ENCODE measurements at regions not wholly inside any gene's neighbourhood (a gene's known extent, or its start where the extent isn't known, plus 50 kb on each side); places are given as distances from the start of the nearest gene placed in this dataset.
"Not testable (repeated sequence)": the region's sequence is repeated elsewhere in the genome, so short reads cannot be mapped to it uniquely, and the experiment has no call there.

DNA sequence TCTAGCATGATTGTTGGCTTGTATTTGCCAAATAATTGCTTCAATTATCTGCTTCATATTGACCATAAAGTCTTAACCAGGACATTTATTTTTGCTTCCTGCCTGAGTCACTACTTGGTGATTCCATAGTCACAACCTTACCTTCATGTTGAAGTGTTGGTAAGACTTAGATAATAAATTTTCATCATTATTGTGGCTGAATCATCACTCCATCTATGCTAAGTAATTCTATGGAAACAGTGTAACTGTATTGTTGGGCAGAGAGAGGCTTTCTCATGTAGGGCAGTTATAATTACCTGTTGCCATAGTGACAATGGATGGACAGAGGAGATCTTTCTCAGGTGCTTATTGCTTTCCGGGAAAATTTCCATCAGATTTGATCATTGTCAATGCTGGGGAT lies 330.7 kb upstream of the LRRC3B start:
- no peak for DNase-seq

DNA sequence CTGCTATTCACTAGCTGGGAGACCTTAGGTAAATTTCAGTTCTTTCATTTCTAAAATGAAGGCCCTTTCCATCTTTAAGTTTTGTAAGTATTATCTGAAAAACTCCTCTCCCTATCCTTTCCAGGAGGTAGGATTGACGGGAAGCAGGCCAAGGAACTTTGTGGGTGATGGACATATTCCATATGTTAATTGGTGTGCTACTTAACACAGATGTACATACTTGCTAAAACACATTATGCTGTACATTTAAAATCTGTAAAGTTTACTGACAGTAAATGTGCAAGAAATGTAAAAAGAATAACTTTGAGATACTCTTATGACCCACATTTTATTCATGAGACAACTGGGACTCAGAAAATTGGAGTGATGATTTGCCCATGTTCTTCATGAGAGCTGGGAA lies 329.8 kb upstream of the LRRC3B start:
- DNase-seq, result no peak

DNA sequence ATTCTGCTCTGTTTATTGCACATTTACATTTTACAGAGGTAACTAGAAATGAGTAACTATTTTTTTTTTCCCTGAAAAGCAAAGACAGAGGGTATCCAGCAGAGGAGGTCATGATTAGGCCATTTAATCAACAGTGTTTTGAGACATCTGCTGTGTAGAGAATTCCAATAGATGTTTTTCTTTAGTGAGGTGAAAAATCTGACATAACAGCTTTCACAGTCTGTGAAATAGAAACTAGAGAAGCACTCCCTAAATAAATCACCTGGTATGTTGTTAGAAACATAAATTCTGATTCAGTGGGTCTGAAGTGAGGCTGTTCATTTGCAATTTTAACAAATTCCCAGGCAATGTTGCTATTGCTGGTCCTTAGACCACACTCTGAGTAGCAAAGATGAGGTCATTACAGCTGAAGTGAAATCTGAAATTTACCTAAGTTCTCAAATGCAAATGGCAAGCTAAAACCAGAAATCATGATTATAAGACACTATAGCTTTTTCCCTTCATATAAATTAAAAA lies 329.2 kb upstream of the LRRC3B start:
- DNase-seq, result no peak

DNA sequence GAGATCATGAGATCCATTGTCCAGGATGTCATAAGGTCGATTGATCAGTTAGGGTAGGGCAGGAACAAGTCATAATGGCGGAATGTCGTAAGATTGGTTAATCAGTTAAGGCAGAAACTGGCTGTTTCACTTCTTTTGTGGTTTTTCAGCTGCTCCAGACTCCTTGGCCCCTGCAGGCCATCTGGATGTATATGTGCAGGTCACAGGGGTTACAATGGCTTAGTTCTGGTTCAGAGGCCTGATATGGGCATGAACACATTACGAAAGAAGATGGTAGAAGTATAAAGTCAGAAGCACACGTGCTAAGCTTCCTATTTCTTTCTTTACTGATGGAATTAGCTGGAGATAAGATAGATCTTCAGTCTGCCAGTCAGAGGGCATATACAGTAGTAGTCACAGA lies 315.4 kb upstream of the LRRC3B start:
- no peak for DNase-seq

DNA sequence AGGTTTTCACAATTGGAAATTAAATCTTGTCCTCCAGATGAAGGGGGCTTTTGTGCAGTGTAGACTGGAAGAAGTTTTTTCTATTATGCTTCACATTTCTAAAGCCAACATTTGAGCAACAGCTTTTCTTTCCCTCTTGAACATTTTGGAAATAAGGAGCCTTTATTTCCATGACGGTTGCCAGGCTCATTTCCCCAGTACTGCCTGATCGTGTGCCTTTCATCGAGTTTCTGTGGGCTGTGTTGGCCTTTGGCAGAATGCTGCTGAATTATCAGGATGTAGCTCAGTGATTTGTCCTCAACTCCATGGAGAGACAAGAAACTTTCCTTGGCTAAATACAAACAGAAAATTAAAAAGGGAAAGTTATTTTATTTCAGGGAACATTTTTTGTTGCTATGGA lies 314.8 kb upstream of the LRRC3B start:
- DNase-seq, result no peak

DNA sequence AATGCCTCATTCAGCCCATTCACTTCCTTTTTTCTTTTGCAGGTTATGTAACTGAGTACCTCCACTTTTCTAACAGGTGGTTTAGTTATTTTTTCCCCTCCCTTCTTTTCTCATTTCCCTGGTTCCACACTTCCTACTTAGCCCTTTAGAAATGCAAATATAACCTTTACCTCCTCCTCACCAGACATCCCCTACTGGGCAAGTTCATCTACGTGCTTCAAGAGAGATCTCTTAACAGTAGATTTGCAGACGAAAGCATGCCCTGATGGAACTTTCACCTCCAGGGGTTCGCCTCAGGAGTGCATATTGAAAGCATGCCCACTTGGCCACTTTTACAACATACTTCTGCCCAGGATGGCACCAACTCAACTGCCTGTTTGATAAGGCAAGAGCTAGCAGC lies 314.1 kb upstream of the LRRC3B start:
- no peak for DNase-seq

DNA sequence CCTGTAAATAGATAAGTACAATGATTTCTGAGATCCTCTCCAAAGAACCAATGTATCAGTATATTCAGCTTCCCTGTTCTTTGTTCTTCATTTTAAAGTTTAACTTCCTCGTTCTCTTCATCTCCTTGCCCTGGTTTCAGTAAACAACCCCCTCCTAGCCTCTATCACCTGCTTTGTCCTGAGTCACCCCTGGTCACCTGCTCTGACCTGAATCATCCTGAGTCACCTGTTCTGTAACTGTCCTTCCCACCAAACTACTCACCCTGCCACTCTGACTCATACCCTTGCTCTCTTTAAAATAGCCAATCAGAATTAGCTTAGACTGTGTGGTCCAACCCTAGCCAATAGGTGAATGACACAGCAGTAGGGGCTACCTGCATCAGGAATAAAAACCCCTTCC lies 313.0 kb upstream of the LRRC3B start:
- not testable (repeated sequence) for DNase-seq

DNA sequence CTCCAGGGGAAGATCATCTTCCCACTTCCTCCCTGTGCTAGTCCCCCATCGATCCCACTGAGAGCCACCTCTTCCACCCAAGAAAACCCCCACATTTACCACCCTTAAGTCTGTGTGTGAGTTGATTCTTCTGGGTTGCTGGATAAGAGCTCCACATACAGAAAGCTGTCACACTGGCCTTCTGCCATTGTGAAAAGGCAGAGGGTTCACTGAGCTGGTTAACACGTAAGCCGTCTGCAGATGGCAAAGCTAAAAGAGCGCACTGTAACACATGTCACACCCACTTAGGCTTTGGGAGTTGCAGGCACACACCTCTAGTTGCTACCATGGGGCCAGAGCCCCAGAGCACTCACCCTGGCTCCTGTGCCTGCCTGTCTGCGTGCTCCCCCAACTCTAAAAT lies 309.8 kb upstream of the LRRC3B start:
- DNase-seq, result no peak

DNA sequence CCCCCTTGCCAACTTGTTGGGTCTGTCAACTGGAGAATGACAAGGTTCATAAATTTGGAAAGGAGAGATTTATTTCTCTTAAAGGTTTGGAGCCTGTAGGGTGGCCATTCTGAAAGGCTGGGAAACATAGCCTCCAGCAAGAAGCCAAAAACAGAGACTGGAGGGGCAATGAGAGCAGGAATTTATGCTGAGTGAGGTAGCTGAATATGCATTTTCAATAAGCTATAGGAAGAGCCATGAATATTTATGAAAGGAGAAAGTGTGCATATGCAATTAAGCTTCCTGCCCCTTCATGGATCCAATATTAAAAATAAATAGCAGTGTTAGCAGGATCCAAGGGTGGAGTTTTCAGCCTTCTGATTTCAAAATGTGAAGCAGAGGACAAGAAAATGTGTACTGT lies 306.1 kb upstream of the LRRC3B start:
- DNase-seq, result no peak

DNA sequence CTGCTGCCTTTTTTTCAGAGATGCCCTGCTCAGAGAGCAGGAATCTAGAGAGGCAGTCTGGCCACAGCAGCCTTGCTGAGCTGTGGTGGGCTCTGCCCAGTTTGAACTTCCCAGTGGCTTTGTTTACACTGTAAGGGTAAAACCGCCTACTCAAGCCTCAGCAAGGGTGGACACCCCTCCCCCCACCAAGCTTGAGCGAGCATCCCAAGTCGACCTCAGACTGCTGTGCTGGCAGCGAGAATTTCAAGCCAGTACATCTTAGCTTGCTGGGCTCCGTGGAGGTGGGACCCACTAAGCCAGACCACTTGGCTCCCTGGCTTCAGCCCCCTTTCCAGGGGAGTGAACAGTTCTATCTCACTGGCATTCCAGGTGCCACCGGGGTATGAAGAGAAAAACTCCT lies 298.8 kb upstream of the LRRC3B start:
- DNase-seq, result not testable (repeated sequence)

DNA sequence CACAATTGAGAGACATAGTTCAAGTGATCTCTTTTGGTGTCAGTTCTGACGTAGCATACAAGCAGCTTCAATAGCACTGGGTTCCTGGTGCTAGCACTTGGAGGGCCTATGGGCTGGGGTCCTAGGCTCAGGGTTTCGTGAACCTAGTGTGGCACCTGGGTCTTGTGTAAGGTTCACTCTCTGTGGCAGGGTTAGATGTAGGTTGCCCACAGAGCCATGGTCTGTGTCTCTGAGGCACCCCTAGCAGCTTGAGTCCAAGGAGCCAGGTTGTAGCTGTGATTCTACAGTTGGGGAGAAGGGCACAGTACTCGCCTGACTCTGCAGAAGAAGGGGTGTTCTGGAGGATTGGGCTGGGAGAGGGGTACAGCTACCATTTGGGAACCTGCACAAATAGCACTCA lies 282.6 kb upstream of the LRRC3B start:
- DNase-seq, result no peak

DNA sequence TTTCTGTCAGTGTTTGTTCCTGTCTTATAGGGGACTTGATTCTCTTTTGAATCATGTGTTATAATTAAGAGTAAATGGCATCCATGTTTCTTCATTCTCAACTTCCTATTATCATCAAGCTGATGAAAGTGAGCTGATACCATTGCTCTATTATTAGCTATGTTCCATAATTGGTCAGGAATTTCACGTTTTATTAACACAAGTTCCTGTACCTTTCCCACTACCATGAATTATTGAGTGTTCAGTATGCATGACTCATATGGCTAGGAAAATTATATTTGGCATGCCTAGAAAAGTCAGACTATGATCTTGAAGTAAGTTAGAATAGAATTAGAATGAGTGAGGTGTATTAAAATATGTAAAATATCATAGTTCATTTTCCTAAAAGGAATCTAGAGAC lies 278.9 kb upstream of the LRRC3B start:
- DNase-seq, result no peak

DNA sequence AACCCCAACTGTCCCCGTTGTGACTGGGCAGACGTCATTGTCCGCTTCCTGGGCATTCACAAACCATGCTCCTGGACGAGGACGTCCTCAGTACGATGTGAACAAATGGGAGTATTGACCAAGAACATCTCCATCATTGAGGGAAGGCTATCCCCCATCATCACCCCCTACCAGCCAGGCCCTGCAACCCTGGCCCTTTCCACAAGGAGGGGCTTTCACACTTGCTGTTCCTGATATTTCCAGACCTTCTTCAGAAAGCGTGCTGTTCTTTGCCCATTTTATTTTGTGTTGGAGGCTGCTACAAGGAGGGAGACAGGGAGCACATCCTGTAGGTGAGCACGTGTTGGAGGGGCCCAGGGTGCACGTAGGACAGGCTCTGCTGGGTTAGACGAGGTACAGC lies 277.0 kb upstream of the LRRC3B start:
- no peak for DNase-seq

DNA sequence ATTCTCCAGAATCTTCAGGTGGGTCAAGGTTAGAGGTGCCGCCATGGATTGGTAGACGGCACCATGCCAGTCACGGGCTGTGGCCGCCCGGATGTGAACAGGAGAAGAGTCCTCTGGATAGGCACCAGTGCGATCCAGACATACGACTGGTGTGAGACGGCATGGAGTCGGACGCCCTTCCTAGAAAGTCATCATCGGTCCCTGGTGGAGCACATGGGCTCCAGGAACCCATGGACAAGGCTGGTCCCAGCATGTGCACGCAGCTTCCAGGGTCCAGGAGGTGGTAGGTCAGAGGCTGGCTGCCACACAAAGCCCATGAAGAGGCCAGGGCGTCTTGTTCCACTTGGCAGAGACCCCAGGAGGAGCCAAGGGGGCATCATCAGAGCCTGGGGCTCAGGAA lies 276.1 kb upstream of the LRRC3B start:
- no peak for DNase-seq

DNA sequence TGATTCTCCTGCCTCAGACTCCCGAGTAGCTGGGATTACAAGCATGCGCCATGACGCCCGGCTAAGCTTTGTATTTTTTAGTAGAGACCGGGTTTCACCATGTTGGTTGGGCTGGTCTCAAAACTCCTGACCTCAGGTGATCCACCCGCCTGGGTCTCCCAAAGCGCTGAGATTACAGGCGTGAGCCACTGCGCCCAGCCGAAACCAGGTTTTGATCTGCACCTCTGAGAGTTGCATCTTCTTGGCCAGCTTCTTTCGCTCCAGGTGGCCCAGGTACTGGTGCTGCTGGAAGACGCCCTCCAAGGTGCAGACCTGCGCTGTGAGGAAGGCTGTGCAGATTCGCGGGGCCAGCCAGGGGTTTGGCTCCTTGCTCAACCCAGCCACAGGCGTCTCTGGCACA lies 275.4 kb upstream of the LRRC3B start:
- DNase-seq, result no peak

DNA sequence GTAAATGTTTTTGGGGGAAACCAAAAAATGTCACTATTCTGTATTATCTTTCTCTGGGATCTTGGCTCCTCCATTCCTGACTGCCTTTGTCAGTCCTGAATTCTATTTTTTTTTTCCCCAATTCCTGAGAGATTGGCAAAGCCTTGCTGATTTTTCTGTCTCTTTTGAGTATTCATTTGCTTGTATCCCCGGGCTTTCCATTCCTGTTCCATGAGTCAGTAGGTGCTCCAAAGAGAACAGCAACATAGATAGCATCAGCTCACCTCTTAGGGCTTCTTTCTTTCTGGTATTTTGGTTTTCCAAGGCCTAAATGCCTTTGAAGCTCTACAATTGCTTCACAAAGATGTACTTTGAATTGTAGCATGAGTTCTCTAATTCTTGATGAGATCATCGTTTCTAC lies 271.7 kb upstream of the LRRC3B start:
- no peak for DNase-seq

DNA sequence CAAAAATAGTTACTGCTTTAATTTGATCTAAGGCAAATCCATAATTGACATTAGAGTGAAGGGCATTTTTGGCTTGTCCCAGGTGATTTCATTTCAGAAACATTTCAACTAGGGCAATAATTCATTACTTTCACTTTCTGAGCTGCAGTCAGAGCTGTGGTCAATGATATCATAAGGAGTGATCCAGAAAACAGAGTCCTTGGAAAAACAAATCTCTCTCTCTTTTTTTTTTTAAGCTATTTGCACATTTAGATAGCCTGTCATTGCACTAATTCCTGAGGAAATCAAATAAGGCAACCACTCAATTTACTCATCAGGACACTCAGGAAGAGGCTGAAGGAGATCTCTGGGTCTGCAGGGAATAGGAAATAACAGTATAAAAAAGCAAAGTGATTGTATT lies 269.5 kb upstream of the LRRC3B start:
- DNase-seq, result no peak

DNA sequence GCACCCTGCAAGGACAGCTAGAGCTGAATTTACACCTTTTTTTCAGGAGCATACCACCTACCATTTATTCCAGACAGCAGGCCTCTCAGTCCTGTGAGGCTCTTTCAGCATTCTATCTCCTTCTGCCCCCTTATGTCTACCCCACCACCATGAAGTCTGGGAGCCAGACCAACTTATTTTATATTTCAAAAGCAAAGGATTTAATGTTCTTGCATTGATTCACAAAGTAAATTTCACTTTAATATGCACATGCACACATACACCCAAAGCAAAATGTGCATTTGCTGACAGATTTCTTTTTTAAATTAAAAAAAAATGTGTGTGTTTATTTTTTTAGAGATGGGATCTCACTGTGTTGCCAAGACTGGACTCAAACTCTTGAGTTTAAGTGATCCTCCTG lies 264.2 kb upstream of the LRRC3B start:
- no peak for DNase-seq

DNA sequence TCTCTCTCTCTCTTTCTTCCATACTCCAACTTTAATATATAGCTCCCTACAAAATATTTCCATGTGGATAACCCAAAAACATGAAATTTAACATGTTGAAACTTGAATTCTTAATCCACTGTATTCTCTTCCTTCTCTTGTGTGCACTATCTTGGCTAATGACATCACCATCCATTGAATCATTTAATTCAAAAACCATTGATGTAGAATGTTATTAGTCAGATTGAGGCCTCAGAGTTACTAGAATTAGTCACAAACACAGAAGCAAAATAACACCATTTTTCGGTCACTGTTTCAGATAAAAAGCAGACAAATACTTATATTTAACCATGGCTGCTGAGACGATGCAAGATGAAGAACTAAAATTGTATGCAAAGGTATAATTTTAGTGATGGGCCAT lies 256.9 kb upstream of the LRRC3B start:
- no peak for DNase-seq

DNA sequence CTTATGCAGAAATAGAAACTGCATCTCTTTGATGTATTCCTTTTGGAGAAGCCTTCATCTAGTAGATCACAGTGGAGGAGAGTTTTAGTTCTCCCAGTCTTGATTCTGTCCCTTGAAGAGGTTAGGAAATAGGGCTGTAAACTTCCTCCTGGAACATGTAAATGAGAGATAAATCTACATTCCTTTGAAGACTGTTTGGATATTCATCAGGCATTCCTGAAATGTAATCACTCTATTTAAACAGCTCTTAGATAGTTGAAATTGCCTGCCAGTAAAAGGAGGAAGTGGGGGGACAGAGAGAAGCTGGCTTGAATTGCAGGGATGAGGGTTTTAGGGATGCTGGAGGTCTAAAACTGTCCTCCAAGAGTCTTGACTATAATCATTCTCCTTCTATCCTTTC lies 254.3 kb upstream of the LRRC3B start:
- no peak for DNase-seq

DNA sequence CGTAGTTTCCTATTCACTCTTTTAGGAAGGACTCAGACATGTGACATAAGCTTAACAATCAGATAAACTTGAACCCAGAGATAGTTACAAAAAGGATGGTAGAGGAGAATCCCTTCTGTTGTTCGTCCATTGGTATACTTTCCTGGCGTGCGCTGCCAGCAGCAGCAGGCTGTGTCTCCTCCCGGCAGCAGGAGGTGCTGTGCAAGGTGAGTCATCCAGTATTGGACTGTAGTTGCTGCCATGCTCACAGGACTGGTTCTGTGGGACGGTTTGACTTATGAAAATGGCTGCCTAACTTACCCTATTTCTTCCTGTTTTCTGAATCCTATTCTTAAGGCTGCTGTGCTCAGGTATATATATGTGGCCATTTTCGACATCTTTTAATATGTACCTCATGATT lies 253.4 kb upstream of the LRRC3B start:
- no peak for DNase-seq

DNA sequence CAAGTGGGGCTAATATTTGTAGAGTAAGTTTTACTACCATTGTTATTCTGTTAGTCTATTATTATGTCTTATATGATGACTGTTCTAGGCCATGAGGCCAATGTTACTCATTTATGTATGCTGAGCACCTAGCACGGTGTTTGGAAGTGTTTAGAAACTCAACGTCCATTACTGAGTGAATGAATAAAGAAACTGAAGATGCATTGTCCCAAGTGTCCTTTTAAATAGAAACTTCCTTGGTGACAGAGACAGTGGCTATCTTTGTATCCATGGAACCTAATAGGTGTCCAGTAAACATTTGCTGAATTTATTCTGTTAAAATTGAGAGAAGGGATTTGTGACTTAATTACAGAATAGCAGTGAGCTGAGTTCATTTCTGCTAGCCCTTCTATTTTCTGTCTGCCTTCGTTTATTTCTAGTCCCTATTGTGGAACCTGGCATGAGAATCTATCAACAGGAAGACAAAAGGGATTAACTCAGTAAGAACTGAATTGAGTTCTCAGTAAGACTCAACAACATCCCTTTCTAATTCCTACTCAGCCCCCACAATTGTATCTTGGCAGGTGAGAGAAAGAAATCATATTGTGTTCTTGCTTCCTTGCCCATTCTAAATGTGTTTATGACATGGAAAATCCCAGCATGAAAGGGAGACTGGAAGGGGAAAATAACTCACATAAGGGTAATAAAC lies 246.6 kb upstream of the LRRC3B start:
- DNase-seq, result no peak

DNA sequence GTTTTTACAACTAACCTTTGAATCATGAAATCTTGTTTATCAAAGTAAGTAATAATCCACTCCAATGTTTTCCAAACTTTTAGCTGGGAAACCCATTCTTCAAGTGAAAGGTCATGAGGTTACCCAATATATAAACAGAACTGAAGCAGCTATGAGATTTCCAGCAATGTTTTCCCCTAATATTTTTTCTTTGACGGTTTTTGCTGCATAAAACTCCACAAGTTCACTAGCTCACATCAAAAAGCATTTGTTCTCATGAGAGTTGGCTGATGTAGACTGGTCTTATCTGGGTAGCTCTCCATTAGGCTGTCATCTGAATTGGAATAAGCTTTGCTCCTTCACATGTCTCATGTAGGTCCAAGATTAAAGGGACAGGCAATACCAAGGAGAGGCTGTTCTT lies 241.2 kb upstream of the LRRC3B start:
- DNase-seq, result no peak

DNA sequence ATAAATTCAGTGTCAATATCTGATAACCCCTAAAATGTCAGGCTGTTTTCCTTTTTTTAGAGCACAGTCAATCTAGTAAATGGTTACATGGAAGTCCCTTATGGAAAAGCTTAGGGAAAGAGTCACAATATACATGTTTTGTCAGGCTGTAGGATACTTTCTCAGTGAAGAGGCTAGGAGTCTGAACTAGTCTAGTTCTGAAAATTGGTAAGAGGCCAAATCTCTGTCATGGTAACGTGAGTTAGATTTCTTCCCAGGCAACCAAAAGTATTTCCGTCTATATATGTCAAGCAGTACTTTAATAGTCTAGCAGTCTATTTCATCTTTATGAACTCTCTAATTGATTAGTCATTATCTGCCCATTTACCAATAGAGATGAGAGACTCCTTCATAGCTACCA lies 215.9 kb upstream of the LRRC3B start:
- DNase-seq, result no peak

DNA sequence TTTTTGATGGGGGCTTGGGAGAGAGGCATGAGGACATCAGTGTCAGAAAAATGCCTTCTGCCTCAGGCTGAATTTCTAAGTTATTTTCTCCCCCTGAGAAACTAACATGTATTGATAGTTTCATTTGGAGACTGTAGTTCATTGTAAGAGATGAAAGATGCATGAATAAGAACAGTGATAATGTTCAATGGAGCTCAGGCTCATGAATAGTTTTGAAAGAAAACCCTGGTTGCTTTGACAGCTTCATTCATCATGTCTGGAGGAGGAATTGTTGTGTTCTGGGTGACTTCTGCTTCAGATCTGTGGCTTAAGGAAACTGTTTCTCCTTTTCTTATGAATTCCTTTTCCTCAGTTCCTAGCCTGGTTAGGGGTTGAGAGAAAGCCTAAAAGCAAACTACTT lies 204.0 kb upstream of the LRRC3B start:
- no peak for DNase-seq

DNA sequence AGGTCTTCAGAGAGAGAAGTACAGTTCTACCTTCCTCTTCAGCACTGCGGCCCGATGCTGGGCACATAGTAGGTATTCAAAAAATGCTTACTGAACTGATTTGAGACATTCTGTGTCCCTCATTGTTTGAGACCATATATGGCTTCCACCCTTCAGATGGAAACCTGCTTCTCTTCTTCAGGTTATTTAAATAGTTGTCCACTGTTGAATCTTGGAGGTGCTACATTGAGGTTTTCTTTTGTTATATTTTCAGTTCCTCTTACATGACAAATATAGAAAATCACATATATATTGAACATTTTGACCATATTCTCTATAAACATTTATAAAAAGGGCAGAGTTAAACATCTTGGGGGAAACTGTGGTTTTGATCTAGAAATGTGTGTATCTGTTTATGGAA lies 200.2 kb upstream of the LRRC3B start:
- no peak for DNase-seq

All from SW 1271 (cell line).